Astrocyte (in vitro differentiated cells and primary cell): ENCODE measurements at regions not wholly inside any gene's neighbourhood (a gene's known extent, or its start where the extent isn't known, plus 50 kb on each side); places are given as distances from the start of the nearest gene placed in this dataset.

Experiments
- CTCF ChIP-seq: IDR thresholded peaks from 2 replicates; pipeline ENCODE4 v1.5.1; 2011; ENCODE audit warnings: low read depth, mild to moderate bottlenecking, inconsistent platforms, low read length, moderate library complexity; ENCODE audit not compliant: insufficient read depth
- EZH2 ChIP-seq: IDR thresholded peaks from 2 replicates; pipeline ENCODE4 v1.6.1; 2012; ENCODE audit warnings: mild to moderate bottlenecking, low read length, inconsistent platforms; ENCODE audit not compliant: insufficient read depth

GRCh38 chr6:134821397-134821796, 128.5 kb downstream of the ALDH8A1 start:
- TF ChIP-seq CTCF = no peak
- no peak for TF ChIP-seq EZH2
